ENCODE measurements at regions not wholly inside any gene's neighbourhood (a gene's known extent, or its start where the extent isn't known, plus 50 kb on each side); places are given as distances from the start of the nearest gene placed in this dataset.

GRCh38 chr3:34019158-34019557, 220.7 kb downstream of the PDCD6IP start:
- no peak for TF ChIP-seq CTCF (conservative IDR thresholded peaks at IDR 0.05; ENCODE audit: low read length)
- DNase-seq (ENCODE audit: low read depth), result no peak
- no peak overlapping the region for H3K4me3 ChIP-seq (ENCODE audit: low read length)

GRCh38 chr3:34020170-34020569, 221.7 kb downstream of the PDCD6IP start:
- TF ChIP-seq CTCF (conservative IDR thresholded peaks at IDR 0.05; ENCODE audit: low read length), result no peak
- no peak for DNase-seq (ENCODE audit: low read depth)
- H3K4me3 ChIP-seq (ENCODE audit: low read length), result no peak overlapping the region

GRCh38 chr3:34020726-34021680, 222.6 kb downstream of the PDCD6IP start:
- DNase-seq (ENCODE audit: low read depth), result no peak
- H3K4me3 ChIP-seq (ENCODE audit: low read length), result no peak overlapping the region
- no peak for TF ChIP-seq CTCF (conservative IDR thresholded peaks at IDR 0.05; ENCODE audit: low read length)

- H3K4me3 ChIP-seq (ENCODE audit: low read length), result no peak overlapping the region
- DNase-seq (ENCODE audit: low read depth), result no peak
- no peak for TF ChIP-seq CTCF (conservative IDR thresholded peaks at IDR 0.05; ENCODE audit: low read length)
These were observed 223.7 kb downstream of the PDCD6IP start for GRCh38 chr3:34022147-34022546.

- no peak overlapping the region for H3K4me3 ChIP-seq (ENCODE audit: low read length)
- no peak for TF ChIP-seq CTCF (conservative IDR thresholded peaks at IDR 0.05; ENCODE audit: low read length)
- peak; percentile 11 for DNase-seq (ENCODE audit: low read depth)
These were observed 226.2 kb downstream of the PDCD6IP start for GRCh38 chr3:34024447-34025240.

GRCh38 chr3:34033839-34034238, 235.4 kb downstream of the PDCD6IP start:
- TF ChIP-seq CTCF (conservative IDR thresholded peaks at IDR 0.05; ENCODE audit: low read length), result no peak
- H3K4me3 ChIP-seq (ENCODE audit: low read length), result no peak overlapping the region
- DNase-seq (ENCODE audit: low read depth), result no peak

All from AG10803 (cell line).